ENCODE measurements at regions not wholly inside any gene's neighbourhood (a gene's known extent, or its start where the extent isn't known, plus 50 kb on each side); places are given as distances from the start of the nearest gene placed in this dataset.

DNA sequence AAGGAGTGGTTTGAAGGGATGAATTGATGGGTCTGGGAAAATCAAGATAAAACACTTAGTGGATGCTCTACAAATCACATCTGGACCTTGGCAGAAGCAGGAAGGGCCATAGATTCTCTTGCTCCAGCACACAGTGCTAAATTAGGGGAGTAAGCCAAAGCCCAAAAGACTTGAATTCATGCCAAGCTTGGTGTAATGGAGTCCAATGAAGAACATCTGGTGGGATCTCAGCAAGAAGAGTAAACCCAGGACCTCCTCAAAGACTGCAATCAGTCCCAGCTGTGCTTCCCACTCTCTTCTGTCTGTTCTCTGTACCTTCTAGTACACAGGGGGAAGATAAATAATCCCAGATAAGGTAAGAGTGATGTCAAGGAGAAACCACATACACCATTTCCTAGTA, 683.4 kb downstream of the RNF144B start:
- Histone ChIP-seq H3K4me3 (ENCODE audit: low read depth, low read length, poor library complexity, severe bottlenecking) (no peak overlapping the region), H3F3A (ENCODE audit: insufficient read depth, low read length) (no peaks in the 10 kb centered on the region), H2AFZ (ENCODE audit: low read length) (no peak overlapping the region), H3K79me2 (ENCODE audit: insufficient read depth, low read length) (no peaks in the 10 kb centered on the region), H4K20me1 (ENCODE audit: insufficient read depth, low read length) (no peaks in the 10 kb centered on the region), H3K4me1 (ENCODE audit: insufficient read depth, low read length, severe bottlenecking) (no peaks in the 10 kb centered on the region), H3K36me3 (ENCODE audit: insufficient read depth, low read length) (no peaks in the 10 kb centered on the region), H3K9me2 (ENCODE audit: low read depth, low read length) (no peaks in the 10 kb centered on the region), H3K27ac (ENCODE audit: low read depth, low read length, poor library complexity, severe bottlenecking) (no peak overlapping the region), H3K27me3 (ENCODE audit: insufficient read depth, low read length) (no peaks in the 10 kb centered on the region), H3K9me3 (ENCODE audit: low read length) (no peaks in the 10 kb centered on the region), H3K4me2 (ENCODE audit: low read length) (no peak overlapping the region), H3K9ac (ENCODE audit: low read length) (no peak overlapping the region)
- no peak for TF ChIP-seq EZH2 (IDR thresholded peaks at IDR 0.05; ENCODE audit: borderline replicate concordance, low read length)
- TF ChIP-seq, protein P1, sequence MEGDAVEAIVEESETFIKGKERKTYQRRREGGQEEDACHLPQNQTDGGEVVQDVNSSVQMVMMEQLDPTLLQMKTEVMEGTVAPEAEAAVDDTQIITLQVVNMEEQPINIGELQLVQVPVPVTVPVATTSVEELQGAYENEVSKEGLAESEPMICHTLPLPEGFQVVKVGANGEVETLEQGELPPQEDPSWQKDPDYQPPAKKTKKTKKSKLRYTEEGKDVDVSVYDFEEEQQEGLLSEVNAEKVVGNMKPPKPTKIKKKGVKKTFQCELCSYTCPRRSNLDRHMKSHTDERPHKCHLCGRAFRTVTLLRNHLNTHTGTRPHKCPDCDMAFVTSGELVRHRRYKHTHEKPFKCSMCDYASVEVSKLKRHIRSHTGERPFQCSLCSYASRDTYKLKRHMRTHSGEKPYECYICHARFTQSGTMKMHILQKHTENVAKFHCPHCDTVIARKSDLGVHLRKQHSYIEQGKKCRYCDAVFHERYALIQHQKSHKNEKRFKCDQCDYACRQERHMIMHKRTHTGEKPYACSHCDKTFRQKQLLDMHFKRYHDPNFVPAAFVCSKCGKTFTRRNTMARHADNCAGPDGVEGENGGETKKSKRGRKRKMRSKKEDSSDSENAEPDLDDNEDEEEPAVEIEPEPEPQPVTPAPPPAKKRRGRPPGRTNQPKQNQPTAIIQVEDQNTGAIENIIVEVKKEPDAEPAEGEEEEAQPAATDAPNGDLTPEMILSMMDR (IDR thresholded peaks at IDR 0.05; ENCODE audit: low read length), result no peak

GRCh38 chr6:19083801-19084200, 696.7 kb downstream of the RNF144B start:
- Histone ChIP-seq H3K4me1 (ENCODE audit: insufficient read depth, low read length, severe bottlenecking) (no peaks in the 10 kb centered on the region), H3K27ac (ENCODE audit: low read depth, low read length, poor library complexity, severe bottlenecking) (no peak overlapping the region), H3K79me2 (ENCODE audit: insufficient read depth, low read length) (no peaks in the 10 kb centered on the region), H3K4me2 (ENCODE audit: low read length) (no peak overlapping the region), H3K9ac (ENCODE audit: low read length) (no peak overlapping the region), H3K27me3 (ENCODE audit: insufficient read depth, low read length) (no peaks in the 10 kb centered on the region), H4K20me1 (ENCODE audit: insufficient read depth, low read length) (no peaks in the 10 kb centered on the region), H3K36me3 (ENCODE audit: insufficient read depth, low read length) (no peaks in the 10 kb centered on the region), H3K9me3 (ENCODE audit: low read length) (no peaks in the 10 kb centered on the region), H3F3A (ENCODE audit: insufficient read depth, low read length) (no peaks in the 10 kb centered on the region), H3K9me2 (ENCODE audit: low read depth, low read length) (no peaks in the 10 kb centered on the region), H2AFZ (ENCODE audit: low read length) (no peak overlapping the region), H3K4me3 (ENCODE audit: low read depth, low read length, poor library complexity, severe bottlenecking) (no peak overlapping the region)
- TF ChIP-seq, protein P1 (IDR thresholded peaks at IDR 0.05; ENCODE audit: low read length), result no peak
- TF ChIP-seq EZH2 (IDR thresholded peaks at IDR 0.05; ENCODE audit: borderline replicate concordance, low read length), result no peak

- no peak overlapping the region for H2AFZ ChIP-seq (ENCODE audit: low read length)
- H4K20me1 ChIP-seq (ENCODE audit: insufficient read depth, low read length), result no peaks in the 10 kb centered on the region
- no peak overlapping the region for H3K4me2 ChIP-seq (ENCODE audit: low read length)
- H3K4me3 ChIP-seq (ENCODE audit: low read depth, low read length, poor library complexity, severe bottlenecking), result no peak overlapping the region
- H3K9me3 ChIP-seq (ENCODE audit: low read length), result no peaks in the 10 kb centered on the region
- no peaks in the 10 kb centered on the region for H3K27me3 ChIP-seq (ENCODE audit: insufficient read depth, low read length)
- no peaks in the 10 kb centered on the region for H3F3A ChIP-seq (ENCODE audit: insufficient read depth, low read length)
- H3K4me1 ChIP-seq (ENCODE audit: insufficient read depth, low read length, severe bottlenecking), result no peaks in the 10 kb centered on the region
- H3K9ac ChIP-seq (ENCODE audit: low read length), result no peak overlapping the region
- H3K27ac ChIP-seq (ENCODE audit: low read depth, low read length, poor library complexity, severe bottlenecking), result no peak overlapping the region
- no peaks in the 10 kb centered on the region for H3K36me3 ChIP-seq (ENCODE audit: insufficient read depth, low read length)
- no peaks in the 10 kb centered on the region for H3K9me2 ChIP-seq (ENCODE audit: low read depth, low read length)
- TF ChIP-seq EZH2 (IDR thresholded peaks at IDR 0.05; ENCODE audit: borderline replicate concordance, low read length), result no peak
- TF ChIP-seq, protein P1 (IDR thresholded peaks at IDR 0.05; ENCODE audit: low read length), result no peak
- H3K79me2 ChIP-seq (ENCODE audit: insufficient read depth, low read length), result no peaks in the 10 kb centered on the region
These were observed 699.3 kb downstream of the RNF144B start for GRCh38 chr6:19086480-19086879.

Data from OCI-LY1 (cell line).